HG03196 (cell line): ENCODE measurements at regions not wholly inside any gene's neighbourhood (a gene's known extent, or its start where the extent isn't known, plus 50 kb on each side); places are given as distances from the start of the nearest gene placed in this dataset.
"Not testable (repeated sequence)": the region's sequence is repeated elsewhere in the genome, so short reads cannot be mapped to it uniquely, and the experiment has no call there.

Experiments
- ATAC-seq: cut with Tn5 transposase; IDR thresholded peaks from one replicate; pipeline ENCODE4 v1.9.1; 2021; ENCODE audit not compliant: unreplicated experiment

DNA sequence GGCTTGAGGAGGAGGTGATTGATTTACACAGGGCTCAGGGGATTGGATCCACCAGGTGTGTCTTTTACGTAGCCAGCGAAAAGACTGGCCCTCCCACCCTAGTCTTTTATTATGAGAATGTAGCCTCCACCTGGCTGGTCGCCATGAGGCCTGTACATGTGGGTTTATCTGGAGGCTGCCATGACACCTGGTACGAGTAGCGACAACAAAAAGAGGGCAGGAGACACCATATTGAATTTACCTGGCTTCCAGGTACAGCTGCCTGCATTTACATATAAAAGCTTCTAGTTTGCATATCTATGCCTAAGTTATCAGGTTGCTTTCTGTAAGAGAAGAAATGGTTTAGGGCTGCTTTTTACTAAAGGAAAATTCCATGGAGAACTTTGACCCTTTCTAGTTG is 1173.7 kb upstream of the SEMA6A start:
- no peak for ATAC-seq

- ATAC-seq = no peak
Measured at GRCh38 chr5:117743337-117743736, 1168.7 kb upstream of the SEMA6A start.

GRCh38 chr5:117741655-117742206 is 1167.1 kb upstream of the SEMA6A start:
- no peak for ATAC-seq

- ATAC-seq = no peak
Measured at GRCh38 chr5:117740268-117740667, 1165.6 kb upstream of the SEMA6A start.

DNA sequence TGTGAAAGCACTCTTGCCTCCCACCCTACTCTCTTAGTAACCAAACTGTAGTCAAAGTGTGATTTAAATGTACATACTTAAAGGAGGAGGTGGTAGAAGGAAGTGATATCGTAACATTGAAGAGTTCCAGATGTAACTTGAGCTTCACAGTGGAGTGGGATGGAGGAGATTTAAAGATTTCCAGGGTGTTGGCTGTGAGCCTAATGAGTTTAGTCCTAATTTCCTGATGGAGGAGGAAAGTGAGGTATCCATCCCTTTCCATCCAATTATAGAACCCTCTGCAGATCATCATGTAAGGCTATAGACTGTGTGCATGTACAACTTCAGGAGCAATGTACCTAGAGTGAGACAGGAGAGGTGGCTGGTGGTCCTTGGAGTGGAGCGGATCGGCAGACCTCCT is 1163.9 kb upstream of the SEMA6A start:
- no peak for ATAC-seq

DNA sequence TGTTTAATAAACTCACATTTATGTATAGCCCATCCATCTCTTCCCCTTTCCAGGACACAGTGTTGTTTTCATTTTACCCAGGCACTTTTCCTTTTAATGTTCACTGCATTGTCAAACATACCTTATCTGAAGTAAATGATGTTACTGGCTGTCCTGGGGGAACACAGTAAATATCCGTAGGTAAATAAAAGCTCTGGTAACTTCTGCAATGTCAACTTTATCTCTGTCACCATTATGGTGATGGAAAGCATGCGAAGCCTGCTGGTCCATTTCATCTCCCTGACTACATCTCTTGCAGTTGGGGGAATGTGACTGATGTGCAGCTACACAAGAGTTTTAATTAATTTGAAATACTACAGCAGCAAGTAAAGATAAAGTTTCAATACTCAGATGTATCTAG is 1162.1 kb upstream of the SEMA6A start:
- ATAC-seq = no peak

DNA sequence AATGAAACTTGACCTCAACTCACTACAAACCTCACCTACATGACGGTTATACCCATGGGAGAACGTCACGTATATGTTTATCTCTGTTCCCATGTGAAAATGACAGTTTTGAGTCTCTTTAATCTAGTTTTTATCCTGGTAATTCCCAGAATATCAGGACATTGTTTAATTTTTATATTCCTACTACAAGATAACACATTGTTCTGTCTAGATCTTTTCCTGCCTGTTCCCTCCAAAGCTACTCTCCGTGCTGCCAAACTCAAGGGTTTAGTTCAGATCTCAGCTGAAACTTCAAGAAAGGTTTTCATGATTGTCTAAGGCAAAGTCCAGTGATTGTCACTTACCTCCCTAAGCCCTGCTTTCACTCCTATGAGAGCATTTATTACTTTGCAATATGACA is 1159.4 kb upstream of the SEMA6A start:
- no peak for ATAC-seq

GRCh38 chr5:117733051-117733450 is 1158.4 kb upstream of the SEMA6A start:
- ATAC-seq = no peak

DNA sequence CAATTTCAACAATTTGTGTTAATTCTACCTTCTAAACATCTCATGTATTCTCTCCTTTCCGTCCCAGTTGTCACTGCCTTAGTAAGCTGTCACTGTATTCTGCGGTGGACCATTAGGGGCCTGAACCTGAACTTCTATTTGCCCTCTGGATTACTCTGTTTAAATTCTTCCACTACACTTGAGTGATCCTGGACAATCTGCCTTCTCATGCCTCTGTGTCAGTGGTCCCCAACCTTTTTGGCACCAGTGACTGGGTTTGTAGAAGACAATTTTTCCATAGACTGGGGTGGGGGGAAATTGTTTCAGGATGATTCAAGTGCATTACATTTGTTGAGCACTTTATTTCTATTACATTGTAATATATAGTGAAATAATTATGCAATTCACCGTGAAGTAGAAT is 1157.6 kb upstream of the SEMA6A start:
- no peak for ATAC-seq

GRCh38 chr5:117731446-117731845 is 1156.8 kb upstream of the SEMA6A start:
- ATAC-seq = no peak

GRCh38 chr5:117720784-117721183 is 1146.2 kb upstream of the SEMA6A start:
- ATAC-seq = not testable (repeated sequence)

DNA sequence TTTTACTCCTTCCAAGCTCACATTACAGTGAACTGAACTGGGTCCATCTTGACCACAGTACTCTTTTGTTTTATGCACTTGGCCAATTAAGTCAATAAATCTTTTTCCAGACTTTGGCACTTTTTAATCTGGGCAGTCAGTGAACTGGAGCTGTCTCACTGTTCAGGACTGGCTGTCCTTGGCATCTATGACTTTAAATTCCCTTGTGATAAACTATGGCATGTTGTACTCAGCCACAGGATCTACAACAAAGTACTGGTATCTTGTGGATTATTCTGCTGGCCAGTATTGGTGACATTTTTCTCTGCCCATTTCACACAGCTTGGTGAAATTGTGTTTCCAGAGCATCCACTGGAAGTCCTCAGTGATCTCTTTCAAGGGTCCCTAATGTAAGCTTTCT is 1144.8 kb upstream of the SEMA6A start:
- ATAC-seq = no peak

- ATAC-seq = no peak
Measured at GRCh38 chr5:117713585-117714198, 1139.1 kb upstream of the SEMA6A start.

- ATAC-seq = no peak
Measured at GRCh38 chr5:117701062-117701461, 1126.4 kb upstream of the SEMA6A start.

GRCh38 chr5:117692606-117693005 is 1118.0 kb upstream of the SEMA6A start:
- no peak for ATAC-seq

GRCh38 chr5:117691081-117691870 is 1116.7 kb upstream of the SEMA6A start:
- no peak for ATAC-seq

GRCh38 chr5:117690612-117691011 is 1116.0 kb upstream of the SEMA6A start:
- no peak for ATAC-seq

- no peak for ATAC-seq
Measured at GRCh38 chr5:117686926-117687325, 1112.3 kb upstream of the SEMA6A start.

DNA sequence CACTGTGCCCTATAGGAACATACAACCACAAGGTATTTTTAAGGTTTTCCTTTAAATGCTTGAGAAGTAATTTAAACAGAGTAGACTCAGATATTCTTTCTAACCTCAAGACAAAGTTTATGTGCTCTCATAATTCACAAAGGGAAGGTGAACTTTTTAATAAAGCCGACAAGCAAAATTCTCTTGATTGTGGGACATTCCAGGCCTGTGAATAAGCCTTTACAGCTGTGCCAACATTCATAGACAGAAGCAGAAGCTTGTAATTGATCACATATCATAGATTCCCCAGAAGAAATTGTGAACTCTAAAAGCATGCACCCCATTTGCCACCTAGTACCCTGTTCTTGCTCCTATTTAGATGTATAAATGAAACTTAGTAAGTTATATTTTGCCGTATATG is 1107.8 kb upstream of the SEMA6A start:
- no peak for ATAC-seq

DNA sequence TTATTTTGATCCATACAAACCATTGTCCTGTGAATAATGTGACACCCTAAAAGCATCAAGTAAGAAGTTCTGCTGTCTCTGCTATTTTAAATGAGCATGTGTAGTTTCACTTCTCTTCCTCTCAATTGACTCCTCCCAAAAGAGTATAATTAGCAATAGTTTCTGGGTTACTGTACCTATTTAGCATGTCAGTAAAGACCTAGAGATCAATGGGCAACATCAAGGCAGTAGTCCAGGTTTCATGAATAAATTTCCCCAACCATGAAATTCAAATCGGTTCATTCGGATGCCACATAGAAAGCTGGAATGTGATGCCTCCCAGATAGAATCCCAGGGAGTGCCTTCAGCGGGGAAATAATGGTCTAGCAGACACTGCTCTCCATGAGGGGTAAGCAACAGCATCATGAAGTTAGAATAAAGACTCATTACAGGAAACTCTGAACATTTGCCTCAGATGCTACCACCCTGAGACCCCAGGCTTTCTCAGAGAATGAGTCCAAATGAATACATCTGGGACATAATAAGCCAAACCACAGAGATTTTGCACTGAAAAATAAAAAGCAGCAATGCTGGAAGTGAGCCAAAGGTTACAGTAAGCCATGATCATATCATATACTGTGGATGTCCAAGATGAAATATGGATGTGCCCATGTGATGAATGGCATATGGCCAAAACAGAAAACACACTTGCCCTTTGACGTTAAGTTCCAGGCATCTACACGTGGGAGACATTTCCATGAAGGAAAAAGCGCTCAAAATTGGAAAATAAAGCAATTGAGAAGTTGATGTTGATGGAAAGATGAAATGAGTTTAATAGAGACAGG is 1107.0 kb upstream of the SEMA6A start:
- ATAC-seq = no peak

GRCh38 chr5:117680426-117680825 is 1105.8 kb upstream of the SEMA6A start:
- no peak for ATAC-seq

DNA sequence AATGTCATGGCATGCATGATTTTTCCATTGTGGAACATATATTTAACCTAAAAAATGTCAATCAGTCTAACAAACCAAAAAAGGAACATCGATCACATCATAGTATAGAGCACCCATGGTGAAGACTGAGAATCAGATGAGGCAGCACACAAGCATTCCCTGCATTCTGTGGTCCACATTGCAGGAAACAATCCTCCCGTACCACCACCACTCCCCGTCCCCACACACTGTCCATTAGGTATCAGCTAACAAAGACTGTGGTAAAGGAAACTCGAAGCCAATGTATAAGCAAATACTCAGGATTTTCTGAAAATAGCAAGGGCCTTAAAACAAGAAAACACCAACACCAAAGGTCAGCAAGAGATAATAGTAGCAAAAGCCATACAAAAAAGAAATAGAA is 1104.4 kb upstream of the SEMA6A start:
- no peak for ATAC-seq
